ENCODE measurements at regions not wholly inside any gene's neighbourhood (a gene's known extent, or its start where the extent isn't known, plus 50 kb on each side); places are given as distances from the start of the nearest gene placed in this dataset.
"Not testable (repeated sequence)": the region's sequence is repeated elsewhere in the genome, so short reads cannot be mapped to it uniquely, and the experiment has no call there.

- H3K27me3 ChIP-seq (replicated peaks in 1 of 2; ENCODE audit: control insufficient read depth in 2 of 2, insufficient read depth in 2 of 2, low read length in 1 of 2); H3K27ac ChIP-seq (ENCODE audit: control insufficient read depth, insufficient read depth); H3K4me3 ChIP-seq; intact Hi-C loops (cut with micrococcal nuclease; ENCODE audit: unreplicated experiment); H3K36me3 ChIP-seq (ENCODE audit: control insufficient read depth in 2 of 2, insufficient read depth in 2 of 2, low read length in 1 of 2); BruUV-seq (replicated peaks); CTCF ChIA-PET; H4K20me1 ChIP-seq (ENCODE audit: control insufficient read depth, insufficient read depth); DNase-seq (ENCODE audit: low read depth, low spot score); H3K4me2 ChIP-seq (ENCODE audit: control insufficient read depth, insufficient read depth); POLR2A ChIA-PET; H3K79me2 ChIP-seq (ENCODE audit: control insufficient read depth, insufficient read depth, low read length); H2AFZ ChIP-seq (ENCODE audit: control insufficient read depth, low read depth, low read length); H3K9me3 ChIP-seq (replicated peaks; ENCODE audit: control insufficient read depth, insufficient read depth, low read length); in situ Hi-C loops (cut with MboI); ATAC-seq; H3K9ac ChIP-seq (ENCODE audit: control insufficient read depth, insufficient read depth, low read length); H3K4me1 ChIP-seq (ENCODE audit: control insufficient read depth, insufficient read depth, low read length); FAIRE-seq: not testable (repeated sequence)
- SMC1A ChIA-PET (ENCODE audit: uncharacterized antibody, unreplicated experiment): interaction anchor here (0.9 kb wide), 1 partner anchor 148 kb away, joined by 3 read pairs; no protein-coding TSS in a partner anchor
- RAD21 ChIA-PET (ENCODE audit: unreplicated experiment): interaction anchor here (1.4 kb wide), 1 partner anchor 277 kb away, joined by 4 read pairs; no protein-coding TSS in a partner anchor
- WGBS (ENCODE audit: insufficient coverage, insufficient replicate concordance, low lambda C conversion rate, missing lambda C conversion rate): 0% methylated on average over 1 of the region's 1 CpG
Observed at GRCh38 chr20:22969031-22969430, 66.1 kb upstream of the SSTR4 start.

- BruUV-seq (replicated peaks); H3K9ac ChIP-seq (ENCODE audit: control insufficient read depth, insufficient read depth, low read length); in situ Hi-C loops (cut with MboI); RAD21 ChIA-PET (ENCODE audit: unreplicated experiment); H3K36me3 ChIP-seq (ENCODE audit: control insufficient read depth in 2 of 2, insufficient read depth in 2 of 2, low read length in 1 of 2); SMC1A ChIA-PET (ENCODE audit: uncharacterized antibody, unreplicated experiment); H4K20me1 ChIP-seq (ENCODE audit: control insufficient read depth, insufficient read depth); H3K4me2 ChIP-seq (ENCODE audit: control insufficient read depth, insufficient read depth); H3K9me3 ChIP-seq (replicated peaks; ENCODE audit: control insufficient read depth, insufficient read depth, low read length); FAIRE-seq; H3K27me3 ChIP-seq (replicated peaks in 1 of 2; ENCODE audit: control insufficient read depth in 2 of 2, insufficient read depth in 2 of 2, low read length in 1 of 2); H3K4me3 ChIP-seq; ATAC-seq; H2AFZ ChIP-seq (ENCODE audit: control insufficient read depth, low read depth, low read length); CTCF ChIA-PET; H3K79me2 ChIP-seq (ENCODE audit: control insufficient read depth, insufficient read depth, low read length); H3K4me1 ChIP-seq (ENCODE audit: control insufficient read depth, insufficient read depth, low read length); DNase-seq (ENCODE audit: low read depth, low spot score); H3K27ac ChIP-seq (ENCODE audit: control insufficient read depth, insufficient read depth): not testable (repeated sequence)
- POLR2A ChIA-PET: interaction anchor here (1.0 kb wide), 1 partner anchor 51 kb away, joined by 3 read pairs; no protein-coding TSS in a partner anchor
- intact Hi-C loops (cut with micrococcal nuclease; ENCODE audit: unreplicated experiment): loop anchor here (10.0 kb wide), 1 partner anchor 116 kb away; no protein-coding TSS in a partner anchor
- WGBS (ENCODE audit: insufficient coverage, insufficient replicate concordance, low lambda C conversion rate, missing lambda C conversion rate): 0% methylated on average over 2 of the region's 2 CpGs
Observed at GRCh38 chr20:22971077-22971476, 64.0 kb upstream of the SSTR4 start.

Measured in GM12878 (cell line).